Activated naive CD4-positive, alpha-beta T cell treated with anti-CD3 and anti-CD28 coated beads, Interleukin-2, amount 50 U/mL, for 24 hours (primary cell): ENCODE measurements at regions not wholly inside any gene's neighbourhood (a gene's known extent, or its start where the extent isn't known, plus 50 kb on each side); places are given as distances from the start of the nearest gene placed in this dataset.

Experiments used
- H3K27ac Mint-ChIP-seq: one replicate; pipeline ENCODE4 v1.8.0; 2021; ENCODE audit warnings: mild to moderate bottlenecking, mixed read lengths
- H3K27me3 Mint-ChIP-seq: one replicate; pipeline ENCODE4 v1.8.0; 2021; ENCODE audit warnings: mixed read lengths
- H3K36me3 Mint-ChIP-seq: one replicate; pipeline ENCODE4 v1.8.0; 2021; ENCODE audit warnings: mixed read lengths
- H3K4me1 Mint-ChIP-seq: one replicate; pipeline ENCODE4 v1.8.0; 2021; ENCODE audit warnings: mixed read lengths
- H3K4me3 Mint-ChIP-seq: one replicate; pipeline ENCODE4 v1.8.0; 2021; ENCODE audit warnings: mild to moderate bottlenecking, mixed read lengths
- H3K9me3 Mint-ChIP-seq: one replicate; pipeline ENCODE4 v1.8.0; 2021; ENCODE audit warnings: mixed read lengths

- Mint-ChIP-seq H3K36me3 (no peaks in the 10 kb centered on the region), H3K4me3 (no peak overlapping the region), H3K4me1 (no peaks in the 10 kb centered on the region), H3K27ac (no peak overlapping the region), H3K9me3 (peaks cover 8% of the 10 kb centered on the region), H3K27me3 (no peaks in the 10 kb centered on the region)
Observed at GRCh38 chr16:73262931-73263330, 215.0 kb upstream of the ZFHX3 start.

- no peaks in the 10 kb centered on the region for H3K4me1 Mint-ChIP-seq
- no peaks in the 10 kb centered on the region for H3K27me3 Mint-ChIP-seq
- H3K9me3 Mint-ChIP-seq, result no peaks in the 10 kb centered on the region
- H3K4me3 Mint-ChIP-seq, result no peak overlapping the region
- no peaks in the 10 kb centered on the region for H3K36me3 Mint-ChIP-seq
- no peak overlapping the region for H3K27ac Mint-ChIP-seq
Observed at GRCh38 chr16:73255031-73255430, 207.1 kb upstream of the ZFHX3 start.

- no peaks in the 10 kb centered on the region for H3K27me3 Mint-ChIP-seq
- H3K36me3 Mint-ChIP-seq, result no peaks in the 10 kb centered on the region
- no peaks in the 10 kb centered on the region for H3K9me3 Mint-ChIP-seq
- H3K4me3 Mint-ChIP-seq, result no peak overlapping the region
- H3K4me1 Mint-ChIP-seq, result no peaks in the 10 kb centered on the region
- no peak overlapping the region for H3K27ac Mint-ChIP-seq
Observed at GRCh38 chr16:73253922-73254480, 206.1 kb upstream of the ZFHX3 start.

GRCh38 chr16:73252446-73252845, 204.5 kb upstream of the ZFHX3 start:
- H3K9me3 Mint-ChIP-seq, result no peaks in the 10 kb centered on the region
- no peaks in the 10 kb centered on the region for H3K36me3 Mint-ChIP-seq
- no peaks in the 10 kb centered on the region for H3K27me3 Mint-ChIP-seq
- no peak overlapping the region for H3K4me3 Mint-ChIP-seq
- no peaks in the 10 kb centered on the region for H3K4me1 Mint-ChIP-seq
- H3K27ac Mint-ChIP-seq, result no peak overlapping the region

GRCh38 chr16:73251608-73252007, 203.7 kb upstream of the ZFHX3 start:
- no peak overlapping the region for H3K4me3 Mint-ChIP-seq
- H3K27me3 Mint-ChIP-seq, result no peaks in the 10 kb centered on the region
- no peaks in the 10 kb centered on the region for H3K4me1 Mint-ChIP-seq

GRCh38 chr16:73248316-73248715, 200.4 kb upstream of the ZFHX3 start:
- no peaks in the 10 kb centered on the region for H3K27me3 Mint-ChIP-seq
- H3K27ac Mint-ChIP-seq, result no peak overlapping the region
- H3K9me3 Mint-ChIP-seq, result no peaks in the 10 kb centered on the region
- H3K4me1 Mint-ChIP-seq, result no peaks in the 10 kb centered on the region
- no peak overlapping the region for H3K4me3 Mint-ChIP-seq
- H3K36me3 Mint-ChIP-seq, result no peaks in the 10 kb centered on the region

More at GRCh38 chr16:73251608-73252007, 203.7 kb upstream of the ZFHX3 start:
- H3K9me3 Mint-ChIP-seq, result no peaks in the 10 kb centered on the region
- no peaks in the 10 kb centered on the region for H3K36me3 Mint-ChIP-seq
- no peak overlapping the region for H3K27ac Mint-ChIP-seq

- H3K4me3 Mint-ChIP-seq, result no peak overlapping the region
- H3K4me1 Mint-ChIP-seq, result no peaks in the 10 kb centered on the region
- H3K36me3 Mint-ChIP-seq, result no peaks in the 10 kb centered on the region
- no peaks in the 10 kb centered on the region for H3K27me3 Mint-ChIP-seq
- H3K9me3 Mint-ChIP-seq, result no peaks in the 10 kb centered on the region
- H3K27ac Mint-ChIP-seq, result no peak overlapping the region
Observed at GRCh38 chr16:73240920-73241319, 193.0 kb upstream of the ZFHX3 start.

- Mint-ChIP-seq H3K4me3 (no peak overlapping the region), H3K9me3 (no peaks in the 10 kb centered on the region), H3K27me3 (no peaks in the 10 kb centered on the region), H3K4me1 (no peaks in the 10 kb centered on the region), H3K27ac (no peak overlapping the region), H3K36me3 (no peaks in the 10 kb centered on the region)
Observed at GRCh38 chr16:73237601-73238000, 189.7 kb upstream of the ZFHX3 start.

GRCh38 chr16:73234496-73234895, 186.6 kb upstream of the ZFHX3 start:
- no peak overlapping the region for H3K4me3 Mint-ChIP-seq
- H3K9me3 Mint-ChIP-seq, result no peaks in the 10 kb centered on the region
- no peaks in the 10 kb centered on the region for H3K27me3 Mint-ChIP-seq

GRCh38 chr16:73233846-73234424, 186.0 kb upstream of the ZFHX3 start:
- no peaks in the 10 kb centered on the region for H3K27me3 Mint-ChIP-seq
- no peaks in the 10 kb centered on the region for H3K4me1 Mint-ChIP-seq
- H3K36me3 Mint-ChIP-seq, result no peaks in the 10 kb centered on the region
- no peak overlapping the region for H3K27ac Mint-ChIP-seq
- no peaks in the 10 kb centered on the region for H3K9me3 Mint-ChIP-seq
- H3K4me3 Mint-ChIP-seq, result no peak overlapping the region

More at GRCh38 chr16:73234496-73234895, 186.6 kb upstream of the ZFHX3 start:
- no peak overlapping the region for H3K27ac Mint-ChIP-seq
- no peaks in the 10 kb centered on the region for H3K36me3 Mint-ChIP-seq
- H3K4me1 Mint-ChIP-seq, result no peaks in the 10 kb centered on the region

- Mint-ChIP-seq H3K27me3 (no peaks in the 10 kb centered on the region), H3K36me3 (peaks cover 1% of the 10 kb centered on the region), H3K27ac (no peak overlapping the region), H3K4me1 (no peaks in the 10 kb centered on the region), H3K4me3 (no peak overlapping the region), H3K9me3 (no peaks in the 10 kb centered on the region)
Observed at GRCh38 chr16:73233329-73233765, 185.4 kb upstream of the ZFHX3 start.

- Mint-ChIP-seq H3K27ac (peak overlapping the region; percentile 31), H3K4me1 (no peaks in the 10 kb centered on the region), H3K36me3 (peaks cover 1% of the 10 kb centered on the region), H3K9me3 (no peaks in the 10 kb centered on the region), H3K4me3 (no peak overlapping the region), H3K27me3 (no peaks in the 10 kb centered on the region)
Observed at GRCh38 chr16:73232555-73233328, 184.8 kb upstream of the ZFHX3 start.

GRCh38 chr16:73231944-73232554, 184.1 kb upstream of the ZFHX3 start:
- H3K4me3 Mint-ChIP-seq, result no peak overlapping the region
- H3K27me3 Mint-ChIP-seq, result no peaks in the 10 kb centered on the region
- H3K9me3 Mint-ChIP-seq, result no peaks in the 10 kb centered on the region
- no peaks in the 10 kb centered on the region for H3K4me1 Mint-ChIP-seq
- H3K27ac Mint-ChIP-seq, result no peak overlapping the region
- peaks cover 1% of the 10 kb centered on the region for H3K36me3 Mint-ChIP-seq

- H3K9me3 Mint-ChIP-seq, result no peaks in the 10 kb centered on the region
- no peak overlapping the region for H3K4me3 Mint-ChIP-seq
- H3K27ac Mint-ChIP-seq, result no peak overlapping the region
- peaks cover 1% of the 10 kb centered on the region for H3K36me3 Mint-ChIP-seq
- no peaks in the 10 kb centered on the region for H3K27me3 Mint-ChIP-seq
- no peaks in the 10 kb centered on the region for H3K4me1 Mint-ChIP-seq
Observed at GRCh38 chr16:73231379-73231778, 183.5 kb upstream of the ZFHX3 start.

- Mint-ChIP-seq H3K9me3 (no peaks in the 10 kb centered on the region), H3K4me1 (no peaks in the 10 kb centered on the region), H3K4me3 (no peak overlapping the region), H3K27ac (no peak overlapping the region), H3K27me3 (no peaks in the 10 kb centered on the region), H3K36me3 (peaks cover 1% of the 10 kb centered on the region)
Observed at GRCh38 chr16:73230651-73231050, 182.7 kb upstream of the ZFHX3 start.

- Mint-ChIP-seq H3K36me3 (peaks cover 1% of the 10 kb centered on the region), H3K4me3 (no peak overlapping the region), H3K9me3 (no peaks in the 10 kb centered on the region), H3K4me1 (no peaks in the 10 kb centered on the region), H3K27ac (no peak overlapping the region), H3K27me3 (no peaks in the 10 kb centered on the region)
Observed at GRCh38 chr16:73228649-73229048, 180.7 kb upstream of the ZFHX3 start.
